Sigmoid colon (tissue), 6 donors: ENCODE measurements at regions not wholly inside any gene's neighbourhood (a gene's known extent, or its start where the extent isn't known, plus 50 kb on each side); places are given as distances from the start of the nearest gene placed in this dataset.

Experiments used
- DNase-seq: peaks from one replicate; pipeline ENCODE4 v3.0.0-alpha.2; 2019
- H3K27ac ChIP-seq, 4 donors: fragments of 200-600 bp; sonication (generic); one replicate each; pipeline ENCODE4 v1.5.1; 2016 to 2019; ENCODE audit warnings: mild to moderate bottlenecking in 1 of 4
- H3K27me3 ChIP-seq, 3 donors: fragments of 200-600 bp; sonication (generic); one replicate each; pipeline ENCODE4 v1.5.1; 2019; ENCODE audit warnings: mild to moderate bottlenecking in 1 of 3
- H3K36me3 ChIP-seq, 4 donors: fragments of 200-600 bp; sonication (generic); one replicate each; pipeline ENCODE4 v1.5.1; 2016 to 2019
- H3K4me1 ChIP-seq, 4 donors: fragments of 200-600 bp; sonication (generic); one replicate each; pipeline ENCODE4 v1.5.1; 2017 to 2019
- H3K4me3 ChIP-seq, 4 donors: fragments of 200-600 bp; sonication (generic); one replicate each; pipeline ENCODE4 v1.5.1; 2017 to 2019; ENCODE audit warnings: mild to moderate bottlenecking in 2 of 4, moderate library complexity in 1 of 4
- H3K9me3 ChIP-seq, 4 donors: fragments of 200-600 bp in 3 of 4; sonication (generic) in 3 of 4; one replicate each; pipeline versions ENCODE4 v1.5.1 to v1.6.1; 2013 to 2019
- EP300 ChIP-seq, 4 donors: sonication (generic); formaldehyde crosslinking; IDR thresholded peaks; one replicate each; pipeline ENCODE4 v1.6.1; 2017; ENCODE audit warnings: antibody characterized with exemption in 4 of 4
- POLR2A ChIP-seq, 2 donors: fragments of 450-650 bp; IDR thresholded peaks; one replicate each; pipeline ENCODE4 v1.6.1; 2016; ENCODE audit warnings: antibody characterized with exemption in 2 of 2, mild to moderate bottlenecking in 2 of 2, moderate library complexity in 2 of 2
- POLR2AphosphoS5 ChIP-seq, 4 donors: sonication (generic); formaldehyde crosslinking; IDR thresholded peaks; one replicate each; pipeline ENCODE4 v1.6.1; 2017; ENCODE audit warnings: antibody characterized with exemption in 4 of 4
- WGBS, 2 donors: extraction: QIAGEN DNeasy Blood & Tissue Kit; methylation state at CpG; one replicate each; pipeline ENCODE4 v1.1.7; 2013; 5-methylcytosine and 5-hydroxymethylcytosine counted together
- intact Hi-C: fragments of 100-400 bp; cut with DNase I; formaldehyde crosslinking; loops from one replicate; pipeline ENCODE4 v1.15.1; 2023
- TF ChIP-seq, protein P1 (sequence below), 4 experiments: fragments of 450-650 bp in 3 of 4; fragments of 200-600 bp in 1 of 4; IDR thresholded peaks; one replicate each; pipeline ENCODE4 v1.5.1; 2016 to 2019; ENCODE audit warnings: antibody characterized with exemption in 4 of 4, mild to moderate bottlenecking in 3 of 4, moderate library complexity in 2 of 4
- donor health status: healthy with polysubstance abuse.
- donor health status: healthy.

DNA sequence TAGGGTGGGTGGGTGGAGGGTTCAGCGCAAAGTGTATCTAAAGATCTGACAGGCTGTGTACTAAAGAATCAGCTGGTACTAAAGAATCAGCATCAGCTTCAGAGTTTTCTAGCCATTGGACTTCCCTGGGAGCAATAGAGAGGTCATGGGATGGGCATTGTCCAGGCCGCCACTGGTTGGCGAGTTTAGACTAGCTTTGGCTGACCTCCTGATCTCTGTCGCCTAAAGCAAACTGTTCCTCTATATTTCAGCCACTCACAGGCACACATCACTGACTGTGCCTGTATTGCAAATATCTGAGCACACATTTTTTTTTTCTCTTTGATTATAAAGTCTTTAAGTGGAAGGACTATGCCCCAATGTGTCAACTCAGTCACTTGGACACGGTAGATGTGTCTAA lies 267.8 kb upstream of the SKOR2 start:
- 81 to 83% methylated on average over 5 of the region's 5 CpGs for WGBS, 2 donors
- Histone ChIP-seq H3K4me3 (no peak overlapping the region), H3K4me1 (no peaks in the 10 kb centered on the region), H3K27me3 (no peaks in the 10 kb centered on the region), H3K36me3 (no peaks in the 10 kb centered on the region), H3K9me3 (no peaks in the 10 kb centered on the region), H3K27ac (no peak overlapping the region)
- DNase-seq: no peak
- intact Hi-C loops: no loop called here
- TF ChIP-seq, protein P1, sequence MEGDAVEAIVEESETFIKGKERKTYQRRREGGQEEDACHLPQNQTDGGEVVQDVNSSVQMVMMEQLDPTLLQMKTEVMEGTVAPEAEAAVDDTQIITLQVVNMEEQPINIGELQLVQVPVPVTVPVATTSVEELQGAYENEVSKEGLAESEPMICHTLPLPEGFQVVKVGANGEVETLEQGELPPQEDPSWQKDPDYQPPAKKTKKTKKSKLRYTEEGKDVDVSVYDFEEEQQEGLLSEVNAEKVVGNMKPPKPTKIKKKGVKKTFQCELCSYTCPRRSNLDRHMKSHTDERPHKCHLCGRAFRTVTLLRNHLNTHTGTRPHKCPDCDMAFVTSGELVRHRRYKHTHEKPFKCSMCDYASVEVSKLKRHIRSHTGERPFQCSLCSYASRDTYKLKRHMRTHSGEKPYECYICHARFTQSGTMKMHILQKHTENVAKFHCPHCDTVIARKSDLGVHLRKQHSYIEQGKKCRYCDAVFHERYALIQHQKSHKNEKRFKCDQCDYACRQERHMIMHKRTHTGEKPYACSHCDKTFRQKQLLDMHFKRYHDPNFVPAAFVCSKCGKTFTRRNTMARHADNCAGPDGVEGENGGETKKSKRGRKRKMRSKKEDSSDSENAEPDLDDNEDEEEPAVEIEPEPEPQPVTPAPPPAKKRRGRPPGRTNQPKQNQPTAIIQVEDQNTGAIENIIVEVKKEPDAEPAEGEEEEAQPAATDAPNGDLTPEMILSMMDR (IDR thresholded peaks at IDR 0.05): no peak
- no peak for TF ChIP-seq POLR2A (IDR thresholded peaks at IDR 0.05)
- no peak for TF ChIP-seq POLR2AphosphoS5 (IDR thresholded peaks at IDR 0.05)
- TF ChIP-seq EP300 (IDR thresholded peaks at IDR 0.05): no peak

DNA sequence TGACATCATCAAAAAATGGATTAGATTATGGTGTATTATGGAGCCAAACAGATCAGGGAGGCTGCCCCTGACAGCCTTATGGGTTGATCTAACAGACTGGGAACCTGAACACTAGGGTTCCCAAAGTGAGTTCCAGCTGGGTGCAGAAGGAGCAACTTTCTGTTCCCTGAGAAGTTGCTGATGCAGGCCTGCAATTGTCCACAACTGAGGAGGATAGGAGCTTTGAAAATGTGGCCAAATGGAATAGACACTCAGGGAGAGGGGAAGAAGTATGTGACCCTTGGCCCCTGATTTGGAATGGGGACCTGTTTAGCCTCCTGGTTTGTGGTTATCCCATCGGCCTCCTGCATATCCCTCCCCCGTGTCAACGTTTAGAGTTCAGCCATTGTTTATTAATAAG lies 262.2 kb upstream of the SKOR2 start:
- H3K27me3 ChIP-seq: no peaks in the 10 kb centered on the region
- 69 to 88% methylated on average over 3 of the region's 3 CpGs for WGBS, 2 donors
- H3K36me3 ChIP-seq: no peaks in the 10 kb centered on the region
- intact Hi-C loops: no loop called here
- no peak overlapping the region for H3K4me3 ChIP-seq
- DNase-seq: no peak
- H3K27ac ChIP-seq: no peak overlapping the region
- TF ChIP-seq POLR2A (IDR thresholded peaks at IDR 0.05): no peak
- no peak for TF ChIP-seq POLR2AphosphoS5 (IDR thresholded peaks at IDR 0.05)
- TF ChIP-seq, protein P1 (IDR thresholded peaks at IDR 0.05): no peak
- TF ChIP-seq EP300 (IDR thresholded peaks at IDR 0.05): no peak
- no peaks in the 10 kb centered on the region for H3K4me1 ChIP-seq
- no peaks in the 10 kb centered on the region for H3K9me3 ChIP-seq

DNA sequence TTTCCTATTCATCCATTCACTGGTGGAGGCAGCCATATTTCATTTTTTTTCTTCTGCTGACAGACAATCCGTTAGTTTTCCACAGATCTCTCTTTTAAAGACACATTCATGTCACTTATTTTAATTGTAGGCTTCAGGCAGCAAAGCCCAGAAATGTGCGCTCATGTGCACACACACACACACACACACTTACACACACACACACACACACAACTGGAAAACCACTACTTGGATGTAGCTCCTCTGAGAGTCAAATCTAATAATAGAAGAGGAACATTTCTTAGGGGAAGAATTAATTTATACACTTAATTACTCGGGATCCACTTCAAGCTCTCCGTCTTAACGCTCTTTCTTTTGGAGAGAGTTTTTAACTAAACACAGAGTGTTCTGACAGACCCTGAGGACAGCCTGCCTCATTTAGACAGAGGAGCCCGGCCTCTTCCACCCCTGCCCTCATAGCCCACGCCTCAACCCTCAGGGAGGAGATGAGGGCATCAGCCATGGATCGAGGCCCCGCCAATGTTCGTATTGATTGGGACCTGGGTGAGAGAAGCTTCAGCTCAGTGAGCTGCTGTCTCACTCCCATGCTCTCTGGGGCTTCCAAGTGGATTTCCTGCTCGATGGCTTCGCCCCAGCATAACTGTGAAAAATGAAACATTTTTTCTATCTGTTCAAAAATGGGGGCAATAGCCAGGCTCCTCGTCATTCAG lies 261.4 kb upstream of the SKOR2 start:
- TF ChIP-seq, protein P1 (IDR thresholded peaks at IDR 0.05): no peak
- no peak for TF ChIP-seq EP300 (IDR thresholded peaks at IDR 0.05)
- TF ChIP-seq POLR2A (IDR thresholded peaks at IDR 0.05): no peak
- TF ChIP-seq POLR2AphosphoS5 (IDR thresholded peaks at IDR 0.05): no peak
- WGBS, 2 donors: 87 to 88% methylated on average over 13 of the region's 13 CpGs
- Histone ChIP-seq H3K4me3 (no peak overlapping the region), H3K4me1 (no peaks in the 10 kb centered on the region), H3K36me3 (no peaks in the 10 kb centered on the region), H3K9me3 (no peaks in the 10 kb centered on the region), H3K27me3 (no peaks in the 10 kb centered on the region), H3K27ac (no peak overlapping the region)
- DNase-seq: no peak
- intact Hi-C loops: no loop called here

DNA sequence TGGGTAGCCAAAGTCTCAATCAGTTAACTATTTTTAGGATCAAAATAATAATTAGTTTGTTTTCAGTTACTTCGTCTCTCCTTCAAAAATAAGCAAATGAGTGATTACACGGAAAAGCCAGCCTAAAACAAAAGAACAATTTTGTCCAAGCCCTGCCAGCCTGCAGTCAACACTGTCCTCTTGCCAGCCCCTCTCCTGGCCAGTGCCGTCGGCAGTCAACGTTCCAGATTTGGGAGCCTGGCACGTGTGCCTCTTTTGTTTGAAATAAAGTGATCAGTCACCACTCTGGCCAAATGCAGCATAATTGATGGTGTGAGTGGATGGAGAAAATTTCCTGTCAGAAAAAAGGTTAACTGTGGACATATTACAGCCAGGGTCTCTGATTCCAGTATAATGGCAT lies 260.6 kb upstream of the SKOR2 start:
- no peaks in the 10 kb centered on the region for H3K27me3 ChIP-seq
- no peak for DNase-seq
- no peak overlapping the region for H3K27ac ChIP-seq
- no peak overlapping the region for H3K4me3 ChIP-seq
- intact Hi-C loops: no loop called here
- H3K4me1 ChIP-seq: no peaks in the 10 kb centered on the region
- no peak for TF ChIP-seq EP300 (IDR thresholded peaks at IDR 0.05)
- no peak for TF ChIP-seq POLR2A (IDR thresholded peaks at IDR 0.05)
- TF ChIP-seq, protein P1 (IDR thresholded peaks at IDR 0.05): no peak
- TF ChIP-seq POLR2AphosphoS5 (IDR thresholded peaks at IDR 0.05): no peak
- no peaks in the 10 kb centered on the region for H3K9me3 ChIP-seq
- 88 to 93% methylated on average over 6 of the region's 6 CpGs for WGBS, 2 donors
- H3K36me3 ChIP-seq: no peaks in the 10 kb centered on the region

DNA sequence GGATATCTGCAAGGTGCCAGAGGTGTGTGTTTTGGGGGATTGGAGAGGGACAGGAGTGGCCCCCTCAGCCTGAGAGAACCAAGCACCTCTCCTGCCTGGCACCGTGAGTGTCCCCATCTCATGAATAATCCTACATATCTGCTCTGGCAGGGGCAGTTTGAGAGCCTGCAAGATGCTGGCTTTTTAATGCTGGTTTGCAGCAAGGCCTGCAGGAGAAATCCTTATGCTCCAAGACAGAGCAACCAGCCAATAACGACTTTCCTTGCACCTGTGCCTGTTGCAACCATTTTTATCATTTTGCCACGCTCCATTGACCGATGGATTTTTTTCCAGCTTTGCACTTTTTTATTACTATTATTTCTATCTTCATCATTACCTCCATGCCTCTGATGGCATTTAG lies 259.4 kb upstream of the SKOR2 start:
- no peaks in the 10 kb centered on the region for H3K9me3 ChIP-seq
- no peaks in the 10 kb centered on the region for H3K36me3 ChIP-seq
- H3K27ac ChIP-seq: no peak overlapping the region
- H3K27me3 ChIP-seq: no peaks in the 10 kb centered on the region
- DNase-seq: no peak
- no peak overlapping the region for H3K4me3 ChIP-seq
- intact Hi-C loops: no loop called here
- WGBS, 2 donors: 92 to 94% methylated on average over 4 of the region's 4 CpGs
- TF ChIP-seq POLR2A (IDR thresholded peaks at IDR 0.05) (no peak), EP300 (IDR thresholded peaks at IDR 0.05) (no peak), POLR2AphosphoS5 (IDR thresholded peaks at IDR 0.05) (no peak)
- TF ChIP-seq, protein P1 (IDR thresholded peaks at IDR 0.05): no peak
- no peaks in the 10 kb centered on the region for H3K4me1 ChIP-seq
